Stimulated activated CD4-positive, alpha-beta T cell treated with anti-CD3 and anti-CD28 coated beads, Interleukin-2, amount 100 ng/mL, for 4 hours (primary cell): ENCODE measurements at regions not wholly inside any gene's neighbourhood (a gene's known extent, or its start where the extent isn't known, plus 50 kb on each side); places are given as distances from the start of the nearest gene placed in this dataset.
"Not testable (repeated sequence)": the region's sequence is repeated elsewhere in the genome, so short reads cannot be mapped to it uniquely, and the experiment has no call there.

Source experiments
- DNase-seq: peaks from one replicate; pipeline ENCODE4 v3.0.0-alpha.2; 2020; ENCODE audit warnings: low read depth

DNA sequence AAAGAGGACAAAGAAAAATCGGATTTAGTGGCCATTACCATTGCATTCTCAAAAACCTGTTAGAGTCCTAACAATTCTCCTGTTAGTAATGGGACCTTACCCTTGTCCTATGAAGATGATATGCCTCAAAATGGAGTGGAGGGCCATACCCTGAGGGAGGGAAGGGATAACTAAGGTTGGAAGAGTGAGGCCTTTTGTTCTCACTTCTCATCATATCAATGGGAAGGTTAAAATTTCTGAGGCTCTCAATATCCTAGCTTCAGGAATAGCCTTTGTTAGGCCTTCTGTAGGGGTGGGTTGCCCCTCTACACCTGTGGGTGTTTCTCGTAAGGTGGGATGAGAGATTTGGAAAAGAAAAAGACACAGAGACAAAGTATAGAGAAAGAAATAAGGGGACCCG, 109.4 kb upstream of the SGIP1 start:
- DNase-seq: not testable (repeated sequence)

- no peak for DNase-seq
Observed at GRCh38 chr1:66426239-66426853, 107.6 kb upstream of the SGIP1 start.

- DNase-seq: not testable (repeated sequence)
Observed at GRCh38 chr1:66430815-66431214, 103.1 kb upstream of the SGIP1 start.

GRCh38 chr1:66431999-66432398, 102.0 kb upstream of the SGIP1 start:
- no peak for DNase-seq

GRCh38 chr1:66433611-66434010, 100.3 kb upstream of the SGIP1 start:
- DNase-seq: no peak

DNA sequence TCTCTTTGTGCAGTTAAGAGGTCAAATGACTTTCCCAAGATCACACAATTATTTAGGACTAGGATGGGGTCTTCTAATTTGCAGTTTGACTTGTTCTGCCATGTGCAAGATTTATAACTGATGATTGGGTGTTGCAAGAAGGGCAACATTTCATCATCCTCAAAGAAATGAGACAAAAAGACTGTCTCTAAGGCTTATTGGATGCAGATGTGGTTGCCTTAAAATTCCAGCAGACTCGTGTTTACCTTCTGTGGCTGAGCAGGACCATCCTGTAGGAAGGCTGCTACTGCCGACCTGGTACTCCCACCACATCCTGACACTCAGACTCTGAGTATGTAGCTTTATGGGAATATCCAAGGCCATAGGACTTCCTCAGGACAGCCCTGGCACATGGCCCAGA, 99.9 kb upstream of the SGIP1 start:
- no peak for DNase-seq

DNA sequence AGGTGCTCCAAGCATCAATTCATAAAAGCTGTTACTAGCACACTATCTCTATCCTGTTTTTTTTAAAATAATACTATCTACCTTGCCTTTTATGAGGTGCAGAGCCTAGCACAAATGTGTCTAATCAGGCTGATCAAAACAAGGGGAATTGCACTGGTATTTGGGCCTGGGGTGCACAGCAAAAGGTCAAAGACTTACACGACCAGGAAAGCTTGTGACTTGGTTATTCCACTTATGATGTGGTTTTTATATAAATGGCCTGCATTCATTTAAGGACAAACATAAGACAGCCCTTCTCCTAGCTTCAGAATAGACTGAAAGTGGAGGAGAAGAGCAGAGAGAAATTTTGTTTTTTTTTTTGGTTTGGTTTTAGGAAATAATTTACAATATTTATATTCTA, 98.4 kb upstream of the SGIP1 start:
- no peak for DNase-seq

GRCh38 chr1:66436378-66437135, 97.4 kb upstream of the SGIP1 start:
- peak; percentile 32 for DNase-seq

DNA sequence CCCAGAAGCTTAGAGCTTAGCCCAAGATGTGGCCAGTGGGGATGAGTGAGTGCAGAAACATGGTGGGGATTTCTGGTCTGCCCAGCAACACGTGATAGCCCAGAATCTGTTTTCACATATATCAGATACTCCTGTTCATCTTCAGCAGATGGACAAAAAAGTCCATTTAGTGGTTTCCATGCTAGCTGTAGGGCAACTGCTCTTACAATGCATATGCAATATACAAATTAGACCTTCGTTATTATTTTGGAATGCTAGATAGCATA, 96.9 kb upstream of the SGIP1 start:
- DNase-seq: no peak

- DNase-seq: no peak
Observed at GRCh38 chr1:66438062-66438461, 95.9 kb upstream of the SGIP1 start.

DNA sequence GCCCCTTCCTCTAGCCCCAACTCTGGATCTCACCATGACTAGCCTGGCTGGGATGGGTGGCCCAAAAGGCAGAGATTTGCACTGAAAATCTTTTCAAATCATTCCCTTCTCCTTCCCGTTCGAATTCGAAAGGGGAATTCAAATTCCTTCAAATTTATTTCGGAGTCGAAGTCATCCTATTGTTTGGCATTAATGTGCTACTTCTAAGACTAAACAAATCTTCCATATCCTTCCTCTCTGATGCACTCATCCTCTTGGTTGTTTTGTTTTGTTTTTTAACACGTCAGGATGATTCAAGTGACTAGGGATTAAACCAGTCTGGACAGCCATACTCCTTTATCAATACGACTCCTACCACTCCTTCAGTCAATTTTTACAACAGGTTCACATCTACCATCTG, 95.5 kb upstream of the SGIP1 start:
- DNase-seq: no peak

- DNase-seq: no peak
Observed at GRCh38 chr1:66439031-66439740, 94.8 kb upstream of the SGIP1 start.

DNA sequence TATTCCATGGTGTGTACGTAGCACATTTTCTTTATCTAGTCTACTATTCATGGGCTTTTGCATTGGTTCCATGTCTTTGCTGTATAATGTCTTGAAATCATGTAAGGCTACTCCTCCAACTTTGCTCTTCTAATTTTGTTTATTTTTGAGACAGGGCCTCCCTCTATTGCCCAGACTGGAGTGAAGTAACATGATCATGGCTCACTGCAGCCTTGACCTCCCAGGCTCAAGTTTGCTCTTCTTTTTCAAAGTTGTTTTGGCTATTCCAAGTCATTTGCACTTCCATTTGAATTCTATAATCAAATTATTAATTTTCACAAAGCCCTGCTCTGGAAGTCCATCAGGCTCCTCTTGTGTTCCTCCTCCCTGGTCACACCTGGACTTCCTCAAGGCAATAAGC, 90.2 kb upstream of the SGIP1 start:
- DNase-seq: no peak

DNA sequence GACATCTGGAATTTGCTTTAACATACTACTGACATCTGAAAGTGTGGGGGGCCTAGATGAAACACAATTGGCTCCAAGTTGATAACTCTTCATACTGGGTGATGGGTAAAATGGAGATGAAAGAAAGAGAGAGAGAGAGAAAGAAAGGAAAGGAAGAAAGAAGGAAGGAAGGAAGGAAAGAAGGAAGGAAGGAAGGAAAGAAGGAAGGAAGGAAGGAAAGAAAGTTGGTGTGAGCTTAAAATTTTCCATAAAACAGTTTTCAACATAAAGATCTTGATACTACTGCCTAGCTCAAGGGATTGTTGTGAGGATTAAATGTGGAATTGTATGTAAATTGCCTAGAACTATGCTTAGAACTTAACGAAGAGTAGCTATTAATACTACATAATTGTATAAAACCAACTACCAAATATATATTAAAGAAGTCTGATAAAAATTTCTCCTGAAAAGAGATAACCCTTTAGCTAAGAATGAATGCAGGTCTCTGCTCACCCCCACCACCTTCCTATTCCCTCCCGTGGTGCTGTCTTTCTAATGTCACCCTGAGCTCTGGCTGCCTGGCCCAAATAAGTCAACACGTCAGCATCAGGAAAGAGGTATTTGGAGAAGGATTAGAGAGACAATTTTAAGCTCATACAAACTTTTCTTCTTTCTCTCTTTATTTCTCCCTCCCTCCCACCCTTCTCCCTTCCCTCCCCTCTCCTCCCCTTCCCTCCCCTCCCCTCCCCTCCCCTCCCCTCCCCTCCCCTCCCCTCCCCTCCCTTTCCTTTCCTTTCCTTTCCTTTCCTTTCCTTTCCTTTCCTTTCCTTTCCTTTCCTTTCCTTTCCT, 89.3 kb upstream of the SGIP1 start:
- no peak for DNase-seq

DNA sequence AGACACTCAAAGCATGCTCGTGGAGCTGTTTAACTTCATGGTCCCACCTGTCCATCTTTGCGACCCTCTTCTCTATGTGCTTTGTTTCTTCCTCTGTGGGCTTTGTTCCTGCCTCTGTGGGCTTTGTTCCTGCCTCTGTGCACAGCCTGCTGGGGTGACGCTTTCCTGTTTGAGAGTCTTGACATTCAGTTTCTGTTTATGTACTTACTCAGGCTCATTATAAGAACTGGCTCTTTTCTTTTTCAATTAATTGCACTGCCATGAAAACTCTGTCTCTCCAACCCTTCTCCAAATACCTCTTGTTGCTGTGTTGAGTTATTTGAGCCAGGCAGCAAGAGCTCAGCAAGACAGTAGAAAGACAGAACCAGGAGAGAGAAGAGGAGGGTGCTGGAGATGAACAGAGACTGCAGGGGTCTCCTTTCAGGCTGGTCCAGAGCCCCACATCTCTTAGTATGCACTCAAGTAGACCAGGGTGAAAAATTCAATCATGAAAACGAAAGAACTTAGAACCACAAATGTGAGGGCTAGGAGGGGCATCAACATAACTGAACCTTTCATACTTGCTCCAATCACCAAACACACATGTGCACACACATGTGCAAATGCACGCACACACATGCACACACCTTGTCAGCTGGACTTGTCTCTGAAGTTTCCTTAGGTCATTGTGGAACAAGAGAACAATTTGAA, 88.3 kb upstream of the SGIP1 start:
- peak; percentile 60 for DNase-seq

- DNase-seq: peak; percentile 38
Observed at GRCh38 chr1:66446261-66447001, 87.5 kb upstream of the SGIP1 start.

DNA sequence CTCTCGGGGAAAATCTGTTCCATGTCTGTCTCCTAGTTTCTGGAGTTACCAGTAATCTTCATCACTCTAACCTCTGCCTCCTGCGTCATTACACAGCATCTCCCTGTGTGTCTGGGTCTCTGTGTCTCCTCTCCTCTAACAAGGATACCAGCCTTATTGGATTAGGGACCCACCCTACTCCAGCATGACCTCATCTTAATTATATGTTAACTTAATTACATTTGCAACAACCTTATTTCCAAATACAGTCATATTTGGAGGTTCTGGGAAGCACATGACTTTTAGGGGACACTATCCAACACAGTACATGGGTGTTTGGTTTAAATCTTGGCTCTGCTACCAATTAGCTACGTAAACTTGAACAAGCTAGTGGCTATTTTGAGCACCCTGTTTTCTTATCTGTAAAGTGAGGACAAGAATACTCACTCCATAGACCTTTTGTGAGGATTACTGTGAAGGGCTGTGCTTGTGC, 83.9 kb upstream of the SGIP1 start:
- no peak for DNase-seq

GRCh38 chr1:66450847-66451246, 83.1 kb upstream of the SGIP1 start:
- no peak for DNase-seq

GRCh38 chr1:66452162-66452561, 81.8 kb upstream of the SGIP1 start:
- no peak for DNase-seq

DNA sequence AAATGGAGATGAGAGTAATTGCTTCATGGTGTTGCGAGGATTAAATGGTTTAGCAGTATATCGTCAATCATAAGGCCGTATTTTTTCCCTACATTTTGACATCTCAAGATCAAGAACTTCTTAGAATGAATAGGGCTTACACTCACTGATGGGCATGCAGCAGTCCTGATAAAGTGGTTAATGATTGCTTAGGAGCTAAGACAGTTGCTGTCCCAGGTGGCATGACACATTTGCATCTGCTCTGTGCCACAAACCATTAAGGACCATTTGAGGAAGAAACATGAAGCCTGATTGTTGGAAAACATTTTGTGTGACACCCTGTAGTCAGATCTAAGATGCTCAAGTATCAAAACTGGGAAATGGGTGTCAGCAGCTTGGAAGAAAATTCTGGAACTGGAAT, 81.0 kb upstream of the SGIP1 start:
- DNase-seq: no peak

GRCh38 chr1:66455446-66455845, 78.5 kb upstream of the SGIP1 start:
- no peak for DNase-seq
